ENCODE measurements at regions not wholly inside any gene's neighbourhood (a gene's known extent, or its start where the extent isn't known, plus 50 kb on each side); places are given as distances from the start of the nearest gene placed in this dataset.

DNA sequence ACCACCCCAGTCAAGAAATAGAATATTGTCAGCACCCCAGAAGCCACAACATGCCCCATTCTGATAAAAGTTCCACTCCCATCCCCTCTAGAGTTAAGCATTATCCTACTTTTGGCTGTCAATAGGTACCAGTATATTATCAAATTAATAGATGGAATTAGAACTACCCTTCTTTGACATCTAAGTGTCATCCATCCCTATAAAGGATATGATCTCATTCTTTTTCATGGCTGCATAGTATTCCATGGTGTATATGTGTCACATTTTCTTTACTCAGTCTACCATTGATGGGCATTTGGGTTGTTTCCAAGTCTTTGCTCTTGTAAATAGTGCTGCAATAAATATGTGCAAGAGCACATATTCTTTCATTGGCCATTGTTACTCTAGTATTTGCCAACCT, 246.2 kb downstream of the SEC23A start:
- Histone ChIP-seq H3K4me1 (no peaks in the 10 kb centered on the region), H3K36me3 (no peaks in the 10 kb centered on the region), H3K4me3 (no peak overlapping the region), H3K27ac (no peak overlapping the region), H3K27me3 (no peaks in the 10 kb centered on the region), H3K9me3 (no peaks in the 10 kb centered on the region)
- TF ChIP-seq, protein P1, sequence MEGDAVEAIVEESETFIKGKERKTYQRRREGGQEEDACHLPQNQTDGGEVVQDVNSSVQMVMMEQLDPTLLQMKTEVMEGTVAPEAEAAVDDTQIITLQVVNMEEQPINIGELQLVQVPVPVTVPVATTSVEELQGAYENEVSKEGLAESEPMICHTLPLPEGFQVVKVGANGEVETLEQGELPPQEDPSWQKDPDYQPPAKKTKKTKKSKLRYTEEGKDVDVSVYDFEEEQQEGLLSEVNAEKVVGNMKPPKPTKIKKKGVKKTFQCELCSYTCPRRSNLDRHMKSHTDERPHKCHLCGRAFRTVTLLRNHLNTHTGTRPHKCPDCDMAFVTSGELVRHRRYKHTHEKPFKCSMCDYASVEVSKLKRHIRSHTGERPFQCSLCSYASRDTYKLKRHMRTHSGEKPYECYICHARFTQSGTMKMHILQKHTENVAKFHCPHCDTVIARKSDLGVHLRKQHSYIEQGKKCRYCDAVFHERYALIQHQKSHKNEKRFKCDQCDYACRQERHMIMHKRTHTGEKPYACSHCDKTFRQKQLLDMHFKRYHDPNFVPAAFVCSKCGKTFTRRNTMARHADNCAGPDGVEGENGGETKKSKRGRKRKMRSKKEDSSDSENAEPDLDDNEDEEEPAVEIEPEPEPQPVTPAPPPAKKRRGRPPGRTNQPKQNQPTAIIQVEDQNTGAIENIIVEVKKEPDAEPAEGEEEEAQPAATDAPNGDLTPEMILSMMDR (IDR thresholded peaks at IDR 0.05): no peak
- no peak for DNase-seq (ENCODE audit: low spot score)

DNA sequence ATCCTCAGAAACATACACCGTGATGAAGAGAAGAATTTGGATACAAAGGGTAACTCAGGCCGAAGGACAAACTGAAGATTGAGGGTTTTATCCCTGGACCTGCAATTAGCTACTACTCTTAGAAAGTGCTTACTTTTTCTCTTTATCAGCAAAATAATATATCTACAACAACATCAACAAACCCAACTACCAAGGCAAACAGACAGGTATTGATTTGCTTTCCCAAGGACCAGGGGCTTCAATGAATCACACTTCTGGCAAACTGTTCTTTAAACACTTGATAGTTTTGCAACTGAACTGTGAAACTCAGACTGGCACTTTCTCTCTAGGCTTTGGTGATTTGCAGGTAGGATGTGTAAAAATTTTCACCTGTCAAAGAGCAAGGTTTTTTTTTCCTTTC, 247.5 kb downstream of the SEC23A start:
- no peaks in the 10 kb centered on the region for H3K4me1 ChIP-seq
- TF ChIP-seq, protein P1 (IDR thresholded peaks at IDR 0.05): no peak
- H3K4me3 ChIP-seq: no peak overlapping the region
- no peaks in the 10 kb centered on the region for H3K27me3 ChIP-seq
- no peak for DNase-seq (ENCODE audit: low spot score)
- H3K36me3 ChIP-seq: no peaks in the 10 kb centered on the region
- no peaks in the 10 kb centered on the region for H3K9me3 ChIP-seq
- H3K27ac ChIP-seq: no peak overlapping the region

DNA sequence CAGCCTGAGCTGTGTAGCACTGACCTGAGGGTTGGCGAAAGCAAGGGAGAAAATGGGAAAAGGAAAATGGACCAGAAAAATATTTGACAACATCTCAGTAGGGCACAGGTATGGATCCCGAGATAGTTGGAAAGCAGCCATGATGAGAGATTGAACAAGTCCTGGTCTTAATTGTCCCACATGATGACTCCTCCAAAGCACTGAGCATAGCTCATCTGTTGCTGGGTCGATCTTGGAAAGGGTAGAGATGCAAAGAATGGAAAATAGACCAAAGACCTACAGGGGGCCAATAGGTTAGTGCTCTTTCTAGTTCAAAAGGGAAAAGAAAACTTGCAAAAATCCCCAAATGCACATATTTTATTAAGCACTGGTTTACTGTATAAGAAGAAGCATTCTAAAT, 251.9 kb downstream of the SEC23A start:
- H3K9me3 ChIP-seq: no peaks in the 10 kb centered on the region
- H3K27ac ChIP-seq: no peak overlapping the region
- no peaks in the 10 kb centered on the region for H3K27me3 ChIP-seq
- no peak overlapping the region for H3K4me3 ChIP-seq
- H3K4me1 ChIP-seq: no peaks in the 10 kb centered on the region
- H3K36me3 ChIP-seq: no peaks in the 10 kb centered on the region
- TF ChIP-seq, protein P1 (IDR thresholded peaks at IDR 0.05): no peak
- no peak for DNase-seq (ENCODE audit: low spot score)

DNA sequence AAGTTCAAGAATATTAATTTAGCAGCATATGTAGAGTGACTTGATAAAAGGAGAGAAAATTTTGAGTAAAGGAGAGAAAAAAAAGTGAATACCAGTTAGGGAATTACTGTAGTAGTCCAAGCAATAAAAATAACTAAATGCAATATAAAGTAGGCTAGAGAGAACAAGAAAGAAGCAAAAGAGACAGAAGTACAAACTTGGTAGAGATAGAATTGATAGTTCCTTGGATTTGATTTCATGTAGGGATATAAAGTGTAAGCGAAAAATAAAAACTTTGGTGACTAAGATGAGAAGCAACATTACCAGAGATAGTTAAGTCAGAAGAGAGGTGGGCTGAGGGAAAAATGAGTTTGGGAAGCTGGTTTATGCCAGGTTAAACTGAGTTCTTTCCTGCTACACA, 252.4 kb downstream of the SEC23A start:
- H3K4me3 ChIP-seq: no peak overlapping the region
- no peaks in the 10 kb centered on the region for H3K27me3 ChIP-seq
- TF ChIP-seq, protein P1 (IDR thresholded peaks at IDR 0.05): no peak
- DNase-seq (ENCODE audit: low spot score): no peak
- no peaks in the 10 kb centered on the region for H3K9me3 ChIP-seq
- no peak overlapping the region for H3K27ac ChIP-seq
- no peaks in the 10 kb centered on the region for H3K4me1 ChIP-seq
- H3K36me3 ChIP-seq: no peaks in the 10 kb centered on the region

DNA sequence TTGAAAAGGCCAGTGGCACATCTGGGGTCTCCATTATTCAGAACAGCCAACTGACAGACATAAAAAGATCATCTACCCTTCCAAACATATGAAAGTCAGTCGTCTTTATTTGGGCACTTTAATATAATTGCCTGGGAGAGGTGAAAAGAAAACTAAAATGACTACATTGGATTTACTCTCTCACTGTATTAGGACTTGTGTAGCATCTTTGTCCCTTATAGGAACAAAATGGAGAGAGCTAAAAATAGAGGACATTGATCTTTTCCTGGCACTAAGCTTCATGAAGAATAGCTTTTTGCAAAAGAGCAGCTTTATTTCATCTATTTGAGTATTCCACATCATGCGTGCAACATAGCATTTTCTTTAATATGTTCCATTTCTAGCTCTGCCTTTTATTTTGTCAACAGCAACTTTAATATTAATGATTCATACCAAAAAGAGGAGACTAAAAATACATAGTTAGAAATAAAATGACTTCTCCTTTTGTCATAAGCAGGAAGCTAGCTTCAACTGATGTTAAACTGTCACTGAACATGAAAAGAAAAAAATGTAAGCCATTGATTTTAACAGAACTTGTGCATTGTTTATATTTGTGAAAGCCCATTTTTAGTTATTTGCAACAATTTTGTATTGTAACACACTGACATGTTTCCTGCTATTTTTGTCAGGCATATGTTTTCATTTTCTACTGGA, 254.6 kb downstream of the SEC23A start:
- no peaks in the 10 kb centered on the region for H3K27me3 ChIP-seq
- no peaks in the 10 kb centered on the region for H3K9me3 ChIP-seq
- H3K36me3 ChIP-seq: no peaks in the 10 kb centered on the region
- no peak overlapping the region for H3K4me3 ChIP-seq
- TF ChIP-seq, protein P1 (IDR thresholded peaks at IDR 0.05): no peak
- no peak for DNase-seq (ENCODE audit: low spot score)
- no peaks in the 10 kb centered on the region for H3K4me1 ChIP-seq
- H3K27ac ChIP-seq: no peak overlapping the region

DNA sequence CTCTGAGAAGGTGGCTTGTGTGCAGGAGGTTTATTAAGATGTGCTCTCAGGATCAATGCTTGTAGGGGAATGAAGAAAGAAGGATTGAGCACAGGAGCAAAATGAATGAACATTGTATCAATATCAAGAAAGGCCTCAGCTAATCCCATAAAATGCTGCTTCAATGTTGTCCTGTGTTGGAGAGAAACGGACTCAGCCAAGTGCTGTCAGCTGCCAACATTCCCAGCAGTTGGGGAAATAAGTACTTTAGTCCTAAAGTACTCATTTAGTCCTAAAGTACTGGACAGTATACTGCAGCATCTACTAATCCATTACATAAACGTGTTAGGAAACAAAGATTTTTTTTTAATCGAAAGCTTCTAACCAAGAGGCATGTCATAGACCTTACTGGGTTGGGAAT, 255.9 kb downstream of the SEC23A start:
- Histone ChIP-seq H3K27me3 (no peaks in the 10 kb centered on the region), H3K4me1 (no peaks in the 10 kb centered on the region), H3K9me3 (no peaks in the 10 kb centered on the region), H3K4me3 (no peak overlapping the region), H3K36me3 (no peaks in the 10 kb centered on the region), H3K27ac (no peak overlapping the region)
- TF ChIP-seq, protein P1 (IDR thresholded peaks at IDR 0.05): no peak
- DNase-seq (ENCODE audit: low spot score): no peak

Data from right atrium auricular region (tissue), 2 donors.